DOHH2 (cell line): ENCODE measurements at regions not wholly inside any gene's neighbourhood (a gene's known extent, or its start where the extent isn't known, plus 50 kb on each side); places are given as distances from the start of the nearest gene placed in this dataset.

Experiments
- H3F3A ChIP-seq: fragments of 200-600 bp; sonication (generic), shearing (Covaris generic); 2 replicates; pipeline ENCODE4 v1.6.0; 2016; ENCODE audit warnings: antibody characterized with exemption, mild to moderate bottlenecking; ENCODE audit not compliant: control insufficient read depth, insufficient read depth
- H3K27ac ChIP-seq: fragments of 200-600 bp; sonication (generic); 2 replicates; pipeline ENCODE4 v1.5.1; 2014; ENCODE audit warnings: low read depth, mild to moderate bottlenecking, low read length, moderate library complexity
- H3K27me3 ChIP-seq: fragments of 200-600 bp; sonication (generic); 2 replicates; pipeline ENCODE4 v1.6.1; 2014; ENCODE audit warnings: mild to moderate bottlenecking, low read length, mixed read lengths; ENCODE audit not compliant: control insufficient read depth
- H3K36me3 ChIP-seq: fragments of 200-600 bp; sonication (generic); 2 replicates; pipeline ENCODE4 v1.6.1; 2014; ENCODE audit warnings: mild to moderate bottlenecking, low read length, moderate library complexity, mixed read lengths; ENCODE audit not compliant: control insufficient read depth
- H3K4me1 ChIP-seq: fragments of 200-600 bp; sonication (generic); 2 replicates; pipeline ENCODE4 v1.6.1; 2014; ENCODE audit warnings: mild to moderate bottlenecking, low read length, mixed read lengths; ENCODE audit not compliant: control insufficient read depth
- H3K4me2 ChIP-seq: fragments of 200-600 bp; sonication (generic); 2 replicates; pipeline ENCODE4 v1.6.0; 2014; ENCODE audit warnings: mild to moderate bottlenecking, low read length, moderate library complexity
- H3K4me3 ChIP-seq: fragments of 200-600 bp; sonication (generic); 2 replicates; pipeline ENCODE4 v1.5.1; 2014; ENCODE audit warnings: mild to moderate bottlenecking, low read length, mixed read lengths
- H3K79me2 ChIP-seq: fragments of 200-600 bp; sonication (generic); 2 replicates; pipeline ENCODE4 v1.6.1; 2014; ENCODE audit warnings: mild to moderate bottlenecking, low read length, mixed read lengths; ENCODE audit not compliant: control insufficient read depth
- H3K9me2 ChIP-seq: fragments of 200-600 bp; sonication (generic); replicated peaks from 2 replicates; pipeline ENCODE4 v1.6.1; 2014; ENCODE audit warnings: mild to moderate bottlenecking, low read length, mixed read lengths; ENCODE audit not compliant: control insufficient read depth
- H3K9me3 ChIP-seq: fragments of 200-600 bp; sonication (generic); 2 replicates; pipeline ENCODE4 v1.6.1; 2014; ENCODE audit warnings: antibody characterized with exemption, low read length, mixed read lengths; ENCODE audit not compliant: control insufficient read depth, insufficient read depth
- H4K20me1 ChIP-seq: fragments of 200-600 bp; sonication (generic); 2 replicates; pipeline ENCODE4 v1.6.0; 2014; ENCODE audit warnings: low read depth, mild to moderate bottlenecking, antibody characterized with exemption, low read length, moderate library complexity; ENCODE audit not compliant: control insufficient read depth, insufficient read depth
- EZH2phosphoT487 ChIP-seq: fragments of 200-600 bp; sonication (generic); IDR thresholded peaks from 2 replicates; pipeline ENCODE4 v1.6.1; 2017; ENCODE audit warnings: borderline replicate concordance, mild to moderate bottlenecking, antibody characterized with exemption, low read length, moderate library complexity, mixed read lengths
- TF ChIP-seq, protein P1 (sequence below): fragments of 200-600 bp; sonication (generic); IDR thresholded peaks from one replicate; pipeline ENCODE4 v1.5.1; 2014; ENCODE audit warnings: antibody characterized with exemption, mild to moderate bottlenecking, low read depth, low read length; ENCODE audit not compliant: poor library complexity, severe bottlenecking

DNA sequence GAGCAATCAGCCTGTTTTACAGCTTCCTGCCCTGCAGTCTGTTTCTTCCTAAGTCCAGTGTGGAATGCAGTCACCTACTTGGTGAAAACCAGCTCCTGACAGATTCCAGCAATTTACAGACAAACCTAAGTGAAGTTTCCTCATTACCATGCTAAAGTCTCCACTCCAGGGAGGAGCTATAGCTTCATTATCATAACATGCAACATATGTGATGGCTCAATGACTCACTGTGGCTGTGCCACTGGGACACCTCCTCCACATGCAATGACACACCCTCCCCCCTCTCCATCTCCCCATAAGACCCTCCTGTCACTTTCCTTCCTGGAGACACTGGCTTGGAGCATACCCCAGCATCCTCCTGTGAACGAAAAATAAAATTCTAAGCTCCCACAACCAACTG is 125.2 kb downstream of the MAP3K21 start:
- H3K9me2 ChIP-seq: no peaks in the 10 kb centered on the region
- H3K79me2 ChIP-seq: no peaks in the 10 kb centered on the region
- TF ChIP-seq, protein P1, sequence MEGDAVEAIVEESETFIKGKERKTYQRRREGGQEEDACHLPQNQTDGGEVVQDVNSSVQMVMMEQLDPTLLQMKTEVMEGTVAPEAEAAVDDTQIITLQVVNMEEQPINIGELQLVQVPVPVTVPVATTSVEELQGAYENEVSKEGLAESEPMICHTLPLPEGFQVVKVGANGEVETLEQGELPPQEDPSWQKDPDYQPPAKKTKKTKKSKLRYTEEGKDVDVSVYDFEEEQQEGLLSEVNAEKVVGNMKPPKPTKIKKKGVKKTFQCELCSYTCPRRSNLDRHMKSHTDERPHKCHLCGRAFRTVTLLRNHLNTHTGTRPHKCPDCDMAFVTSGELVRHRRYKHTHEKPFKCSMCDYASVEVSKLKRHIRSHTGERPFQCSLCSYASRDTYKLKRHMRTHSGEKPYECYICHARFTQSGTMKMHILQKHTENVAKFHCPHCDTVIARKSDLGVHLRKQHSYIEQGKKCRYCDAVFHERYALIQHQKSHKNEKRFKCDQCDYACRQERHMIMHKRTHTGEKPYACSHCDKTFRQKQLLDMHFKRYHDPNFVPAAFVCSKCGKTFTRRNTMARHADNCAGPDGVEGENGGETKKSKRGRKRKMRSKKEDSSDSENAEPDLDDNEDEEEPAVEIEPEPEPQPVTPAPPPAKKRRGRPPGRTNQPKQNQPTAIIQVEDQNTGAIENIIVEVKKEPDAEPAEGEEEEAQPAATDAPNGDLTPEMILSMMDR: no peak
- no peak for TF ChIP-seq EZH2phosphoT487
- no peaks in the 10 kb centered on the region for H3K27me3 ChIP-seq
- no peaks in the 10 kb centered on the region for H3K36me3 ChIP-seq
- H3F3A ChIP-seq: no peaks in the 10 kb centered on the region
- H3K4me2 ChIP-seq: no peak overlapping the region
- no peaks in the 10 kb centered on the region for H3K9me3 ChIP-seq
- no peaks in the 10 kb centered on the region for H4K20me1 ChIP-seq
- H3K4me3 ChIP-seq: no peak overlapping the region
- no peaks in the 10 kb centered on the region for H3K4me1 ChIP-seq
- no peak overlapping the region for H3K27ac ChIP-seq

DNA sequence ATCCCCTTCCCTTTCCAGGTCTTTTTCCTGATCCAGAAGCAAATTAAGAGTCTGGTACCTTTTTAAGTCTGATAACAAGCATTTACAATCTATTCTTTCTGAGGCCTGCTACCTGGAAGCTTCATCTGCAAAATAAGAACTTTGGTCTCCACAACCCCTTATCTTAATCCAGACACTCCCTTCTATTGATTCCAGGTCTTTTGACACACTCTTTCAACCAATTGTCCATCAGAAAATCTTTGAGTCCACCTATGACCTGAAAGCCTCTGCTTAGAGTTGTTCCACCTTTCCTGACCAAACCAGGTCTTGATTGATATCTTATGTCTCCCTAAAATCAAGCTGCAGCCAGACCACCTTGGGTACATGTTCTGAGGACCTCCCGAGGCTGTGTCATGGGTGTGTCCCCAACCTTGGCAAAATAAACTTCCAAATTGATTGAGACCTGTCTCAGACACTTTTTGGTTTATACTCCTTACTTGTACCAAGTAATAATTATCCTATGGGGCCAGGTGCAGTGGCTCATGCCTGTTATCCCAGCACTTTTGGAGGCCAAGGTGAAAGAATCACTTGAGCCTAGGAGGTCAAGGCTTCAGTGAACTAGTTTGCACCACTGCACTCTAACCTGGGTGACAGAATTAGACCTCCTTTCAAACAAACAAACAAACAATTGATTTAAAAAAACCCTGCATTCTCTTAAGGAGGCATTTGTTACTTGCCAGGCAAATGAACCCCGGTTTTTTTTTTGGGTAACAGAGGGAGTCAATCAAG is 126.1 kb downstream of the MAP3K21 start:
- H3K4me2 ChIP-seq: no peak overlapping the region
- no peaks in the 10 kb centered on the region for H3F3A ChIP-seq
- H3K27ac ChIP-seq: no peak overlapping the region
- H3K4me3 ChIP-seq: no peak overlapping the region
- no peaks in the 10 kb centered on the region for H3K9me3 ChIP-seq
- TF ChIP-seq, protein P1: no peak
- no peak for TF ChIP-seq EZH2phosphoT487
- H3K27me3 ChIP-seq: no peaks in the 10 kb centered on the region
- H4K20me1 ChIP-seq: no peaks in the 10 kb centered on the region
- no peaks in the 10 kb centered on the region for H3K36me3 ChIP-seq
- no peaks in the 10 kb centered on the region for H3K4me1 ChIP-seq
- no peaks in the 10 kb centered on the region for H3K79me2 ChIP-seq
- no peaks in the 10 kb centered on the region for H3K9me2 ChIP-seq

DNA sequence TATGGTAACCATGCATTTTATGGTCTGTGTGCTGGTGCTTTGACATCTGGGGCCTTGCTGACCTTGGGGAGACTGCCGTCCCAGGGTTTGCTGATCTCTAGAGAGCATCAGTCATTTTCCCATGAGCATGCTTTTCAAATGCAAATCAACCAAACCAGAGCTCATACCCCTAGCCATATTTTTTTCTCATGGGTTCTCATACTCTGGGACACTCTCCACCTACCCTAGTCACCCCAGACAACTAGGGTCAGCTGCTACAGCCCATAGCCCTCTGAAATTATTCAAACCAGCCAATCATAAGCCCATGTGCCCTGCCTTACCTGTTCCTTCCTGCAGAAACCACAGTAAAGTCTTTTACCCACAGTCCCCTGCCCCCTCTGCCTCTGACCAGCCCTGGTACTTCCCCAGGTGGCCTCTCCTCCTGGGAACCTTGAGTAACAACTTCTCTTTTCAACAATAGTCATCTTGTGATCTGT is 132.0 kb downstream of the MAP3K21 start:
- Histone ChIP-seq H3K9me2 (no peaks in the 10 kb centered on the region), H3F3A (no peaks in the 10 kb centered on the region), H3K27me3 (no peaks in the 10 kb centered on the region), H3K4me2 (no peak overlapping the region), H3K9me3 (no peaks in the 10 kb centered on the region), H3K27ac (no peak overlapping the region), H3K36me3 (no peaks in the 10 kb centered on the region), H4K20me1 (no peaks in the 10 kb centered on the region), H3K4me3 (no peak overlapping the region), H3K79me2 (no peaks in the 10 kb centered on the region), H3K4me1 (no peaks in the 10 kb centered on the region)
- TF ChIP-seq EZH2phosphoT487: no peak
- TF ChIP-seq, protein P1: no peak
